Coronary artery (tissue), 2 donors: ENCODE measurements at regions not wholly inside any gene's neighbourhood (a gene's known extent, or its start where the extent isn't known, plus 50 kb on each side); places are given as distances from the start of the nearest gene placed in this dataset.
"Not testable (repeated sequence)": the region's sequence is repeated elsewhere in the genome, so short reads cannot be mapped to it uniquely, and the experiment has no call there.

Source experiments
- DNase-seq: peaks from one replicate; pipeline ENCODE4 v3.0.0-alpha.2; 2017; ENCODE audit warnings: low spot score
- H3K27ac ChIP-seq, 2 donors: fragments of 200-600 bp; sonication (generic); one replicate each; pipeline ENCODE4 v1.5.1; 2016 to 2019
- H3K4me3 ChIP-seq: fragments of 200-600 bp; sonication (generic); 2 replicates; pipeline ENCODE4 v1.5.1; 2016; ENCODE audit warnings: mild to moderate bottlenecking, moderate library complexity
- CTCF ChIP-seq: fragments of 200-600 bp; sonication (generic); IDR thresholded peaks from one replicate; pipeline ENCODE4 v1.5.1; 2019; ENCODE audit warnings: antibody characterized with exemption

DNA sequence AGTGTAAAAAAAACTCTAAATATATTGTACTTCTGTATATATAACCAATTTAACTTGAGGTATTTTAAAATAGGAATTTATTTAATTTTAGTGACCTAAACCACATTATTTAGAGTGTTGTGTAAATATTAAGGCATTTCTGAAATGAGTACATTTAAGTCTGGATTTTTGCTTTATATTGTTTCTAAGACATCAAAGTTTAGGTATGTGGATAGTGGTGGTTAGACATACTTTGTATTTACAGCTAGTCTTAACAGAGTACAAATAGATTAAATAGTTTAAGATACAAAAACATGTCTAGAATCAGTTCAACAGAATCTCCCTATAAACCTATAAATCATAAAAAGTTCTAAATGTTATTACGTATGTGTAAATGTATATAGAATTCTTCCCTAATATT lies 588.5 kb downstream of the TRIML1 start:
- H3K27ac ChIP-seq: no peak overlapping the region
- H3K4me3 ChIP-seq: no peak overlapping the region
- TF ChIP-seq CTCF: no peak
- no peak for DNase-seq

DNA sequence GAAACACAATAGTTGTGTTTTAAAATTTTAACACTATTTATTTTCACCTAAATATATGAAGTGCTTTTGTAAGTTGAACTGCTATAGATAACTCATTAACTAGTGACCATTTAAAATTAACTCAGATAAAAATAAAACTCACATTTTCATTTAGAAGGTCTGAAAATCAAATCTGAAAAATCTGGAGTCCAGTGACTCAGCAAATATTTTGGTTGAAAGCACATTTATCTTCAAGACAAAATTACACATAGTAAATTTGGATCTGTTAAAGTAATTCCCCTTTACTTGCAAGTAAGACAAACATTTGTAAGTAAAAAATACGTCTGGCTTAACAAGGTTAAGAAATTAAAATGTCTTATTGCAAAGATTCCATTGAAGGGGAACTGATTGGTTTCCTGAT lies 589.1 kb downstream of the TRIML1 start:
- no peak overlapping the region for H3K27ac ChIP-seq
- no peak for DNase-seq
- TF ChIP-seq CTCF: no peak
- H3K4me3 ChIP-seq: no peak overlapping the region

DNA sequence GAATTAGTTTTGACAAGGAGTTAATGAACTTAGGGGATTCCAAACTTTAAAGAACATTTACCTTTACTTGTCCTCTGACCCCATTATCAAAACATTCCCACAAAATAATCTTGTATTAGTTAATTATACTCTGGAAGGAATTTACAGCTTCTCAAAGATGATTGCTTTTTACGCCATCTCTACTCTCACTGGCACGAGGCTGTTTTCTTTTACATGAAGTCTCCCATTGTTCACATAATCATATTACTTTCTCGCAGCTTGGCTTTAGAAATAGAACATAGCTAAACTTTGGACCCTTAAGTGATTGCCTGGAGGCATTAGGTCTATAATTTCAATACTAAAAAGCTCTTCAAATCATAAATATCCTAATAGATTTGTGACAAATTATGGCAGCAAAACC lies 592.9 kb downstream of the TRIML1 start:
- H3K4me3 ChIP-seq: no peak overlapping the region
- H3K27ac ChIP-seq: no peak overlapping the region
- no peak for TF ChIP-seq CTCF
- DNase-seq: no peak

DNA sequence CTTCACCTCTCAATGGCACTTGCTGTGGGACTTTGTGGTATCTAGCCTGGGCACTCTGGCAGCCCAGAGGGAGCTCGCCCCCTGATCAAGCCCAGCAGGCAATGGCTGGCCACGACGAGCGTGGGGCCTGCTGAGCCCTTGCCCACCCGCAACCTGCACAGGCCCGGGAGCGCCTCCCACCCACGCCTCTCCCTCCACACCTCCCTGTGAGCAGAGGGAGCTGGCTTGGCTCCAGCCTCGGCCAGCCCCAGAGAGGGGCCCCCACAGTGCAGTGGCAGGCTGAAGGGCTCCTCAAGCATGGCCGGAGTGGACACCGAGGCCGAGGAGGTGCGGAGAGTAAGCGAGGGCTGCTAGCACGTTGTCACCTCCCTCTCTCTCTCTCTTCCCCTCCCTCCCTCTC lies 595.8 kb downstream of the TRIML1 start:
- Histone ChIP-seq H3K4me3 (no peak overlapping the region), H3K27ac (no peak overlapping the region)
- TF ChIP-seq CTCF: no peak
- no peak for DNase-seq

DNA sequence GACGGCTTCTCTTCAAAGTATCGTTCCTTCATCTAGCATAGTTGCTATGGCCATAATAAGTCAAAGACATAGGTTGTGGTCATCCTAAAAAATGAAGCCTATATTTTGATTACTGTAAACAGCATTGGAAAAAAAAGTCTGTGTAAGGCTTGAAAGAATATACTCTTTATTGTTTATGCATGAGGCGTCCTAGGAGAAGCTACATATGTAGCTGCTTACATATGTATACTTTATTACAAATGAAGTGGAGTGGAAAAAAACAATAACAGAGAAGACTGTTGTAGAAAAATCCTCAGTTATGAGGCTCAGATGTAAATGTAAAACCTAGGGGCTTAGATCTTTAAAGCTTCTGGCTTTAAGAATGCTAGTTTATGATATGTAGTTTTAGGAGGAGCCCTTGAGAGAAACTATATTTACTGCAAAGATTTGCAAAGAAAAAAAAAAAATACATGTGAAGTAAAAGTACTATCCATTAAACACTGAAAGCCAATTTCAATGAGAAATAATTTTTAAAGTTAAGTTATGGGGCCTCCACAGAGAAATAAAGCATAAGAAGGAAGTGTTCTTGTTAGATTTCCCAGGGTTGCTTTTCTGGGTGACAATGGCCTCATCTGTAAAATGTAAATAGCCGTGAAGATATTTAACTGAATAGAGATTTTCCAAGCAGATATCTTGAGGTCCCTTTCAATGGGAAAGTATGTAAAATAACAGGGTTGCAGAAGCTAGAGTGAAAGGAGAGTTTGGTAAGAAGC lies 598.2 kb downstream of the TRIML1 start:
- H3K27ac ChIP-seq: no peak overlapping the region
- TF ChIP-seq CTCF: no peak
- H3K4me3 ChIP-seq: no peak overlapping the region
- no peak for DNase-seq

GRCh38 chr4:188738290-188738689 lies 599.0 kb downstream of the TRIML1 start:
- peak overlapping the region; percentile 62 for H3K4me3 ChIP-seq
- not testable (repeated sequence) for DNase-seq
- peak overlapping the region in 1 of 2 donors; percentile 51 for H3K27ac ChIP-seq

GRCh38 chr4:188740172-188740571 lies 600.9 kb downstream of the TRIML1 start:
- H3K27ac ChIP-seq, H3K4me3 ChIP-seq, DNase-seq: not testable (repeated sequence)

DNA sequence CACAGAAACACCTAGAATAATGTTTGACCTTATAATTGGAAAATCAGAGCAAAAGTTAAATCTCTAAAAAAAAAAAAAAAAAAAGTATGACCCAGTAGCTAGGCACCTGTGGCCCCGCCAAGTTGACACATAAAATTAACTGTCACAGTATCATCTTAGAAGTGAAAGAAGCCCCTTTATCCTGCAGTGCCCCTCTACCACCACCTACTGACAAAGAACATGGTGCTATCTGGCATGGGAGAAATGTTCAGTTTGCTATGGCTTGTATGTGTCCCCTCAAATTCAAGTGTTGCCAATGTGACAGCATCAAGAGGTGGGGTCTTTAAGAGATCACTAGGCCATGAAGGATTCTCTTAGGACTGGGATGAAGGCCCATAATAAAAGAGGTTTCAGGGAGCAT lies 601.5 kb downstream of the TRIML1 start:
- H3K4me3 ChIP-seq, H3K27ac ChIP-seq, DNase-seq: not testable (repeated sequence)
